Stomach (tissue), 8 donors: ENCODE measurements at regions not wholly inside any gene's neighbourhood (a gene's known extent, or its start where the extent isn't known, plus 50 kb on each side); places are given as distances from the start of the nearest gene placed in this dataset.

Experiments used
- DNase-seq, 2 donors: peaks; one replicate each; pipeline versions ENCODE4 v3.0.0 to v3.0.0-alpha.2; 2013 to 2019
- H3K27ac ChIP-seq, 5 donors: fragments of 200-600 bp in 4 of 5; sonication (generic) in 4 of 5; one replicate each; pipeline ENCODE4 v1.5.1; 2013 to 2019; ENCODE audit warnings: mild to moderate bottlenecking in 1 of 5, moderate library complexity in 1 of 5
- H3K27me3 ChIP-seq, 3 donors: fragments of 200-600 bp; sonication (generic); one replicate each; pipeline ENCODE4 v1.5.1; 2017 to 2019; ENCODE audit warnings: mixed run types in 1 of 3
- H3K36me3 ChIP-seq, 4 donors: fragments of 200-600 bp; sonication (generic); 1 replicate in 3 of 4; 2 replicates in 1 of 4; pipeline ENCODE4 v1.5.1; 2016 to 2019
- H3K4me1 ChIP-seq, 4 donors: fragments of 200-600 bp; sonication (generic); one replicate each; pipeline ENCODE4 v1.5.1; 2016 to 2019
- H3K4me3 ChIP-seq, 4 donors: fragments of 200-600 bp; sonication (generic) in 3 of 4; one replicate each; pipeline ENCODE4 v1.5.1; 2016 to 2019; ENCODE audit warnings: mild to moderate bottlenecking in 1 of 4
- H3K9me3 ChIP-seq, 4 donors: fragments of 200-600 bp; sonication (generic); one replicate each; pipeline ENCODE4 v1.5.1; 2016 to 2019
- CTCF ChIP-seq, 7 experiments: fragments of 450-650 bp in 4 of 7; fragments of 200-600 bp in 3 of 7; sonication (generic) in 3 of 7; IDR thresholded peaks; one replicate each; pipeline ENCODE4 v1.5.1; 2016 to 2019; ENCODE audit warnings: antibody characterized with exemption in 7 of 7, control low read depth in 2 of 7, mild to moderate bottlenecking in 1 of 7
- EP300 ChIP-seq: sonication (generic); formaldehyde crosslinking; IDR thresholded peaks from one replicate; pipeline ENCODE4 v1.6.1; 2017; ENCODE audit warnings: antibody characterized with exemption
- POLR2A ChIP-seq, 4 donors: fragments of 450-650 bp; IDR thresholded peaks; one replicate each; pipeline ENCODE4 v1.6.1; 2016; ENCODE audit warnings: antibody characterized with exemption in 4 of 4, control low read depth in 2 of 4, mild to moderate bottlenecking in 1 of 4, moderate library complexity in 1 of 4
- POLR2AphosphoS5 ChIP-seq, 3 donors: sonication (generic); formaldehyde crosslinking; IDR thresholded peaks; one replicate each; pipeline ENCODE4 v1.6.1; 2016; ENCODE audit warnings: antibody characterized with exemption in 3 of 3
- WGBS, 5 donors: extraction: QIAGEN DNeasy Blood & Tissue Kit in 3 of 5; methylation state at CpG; one replicate each; pipeline versions ENCODE4 v1.1.5 to v1.1.7; 2013 to 2018; 5-methylcytosine and 5-hydroxymethylcytosine counted together
- intact Hi-C: fragments of 100-400 bp; cut with DNase I; formaldehyde crosslinking; loops from one replicate; pipeline ENCODE4 v1.15.1; 2023; ENCODE audit warnings: low total_unique reads
- donor health status: healthy with polysubstance abuse.
- donor health status: Bipolar disorder and iron deficiency.
- donor health status: healthy.

- intact Hi-C loops = no loop called here
- TF ChIP-seq POLR2A (IDR thresholded peaks at IDR 0.05) (no peak), POLR2AphosphoS5 (IDR thresholded peaks at IDR 0.05) (no peak), EP300 (no peak), CTCF (IDR thresholded peaks at IDR 0.05) (no peak)
- no peak for DNase-seq
- Histone ChIP-seq H3K9me3 (no peaks in the 10 kb centered on the region), H3K4me1 (no peaks in the 10 kb centered on the region), H3K4me3 (no peak overlapping the region), H3K27me3 (no peaks in the 10 kb centered on the region), H3K27ac (no peak overlapping the region), H3K36me3 (no peaks in the 10 kb centered on the region)
- 75 to 87% (median 80%) methylated on average over 9 of the region's 9 CpGs for WGBS, 5 donors
These were observed 59.8 kb upstream of the MED13L start for GRCh38 chr12:116337312-116337711.

- intact Hi-C loops = no loop called here
- Histone ChIP-seq H3K4me3 (no peak overlapping the region), H3K36me3 (no peaks in the 10 kb centered on the region), H3K27me3 (no peaks in the 10 kb centered on the region), H3K27ac (no peak overlapping the region), H3K4me1 (no peaks in the 10 kb centered on the region), H3K9me3 (peaks cover 0 to 2% (median 0%) of the 10 kb centered on the region in 4 donors)
- no peak for TF ChIP-seq POLR2A (IDR thresholded peaks at IDR 0.05)
- DNase-seq = no peak
- WGBS, 5 donors = 83 to 88% (median 85%) methylated on average over 11 of the region's 11 CpGs
These were observed 60.8 kb upstream of the MED13L start for GRCh38 chr12:116338064-116338846.

GRCh38 chr12:116339062-116339461, 61.6 kb upstream of the MED13L start:
- H3K4me1 ChIP-seq = no peaks in the 10 kb centered on the region
- no peaks in the 10 kb centered on the region for H3K36me3 ChIP-seq
- H3K27me3 ChIP-seq = no peaks in the 10 kb centered on the region
- intact Hi-C loops = no loop called here
- TF ChIP-seq POLR2A (IDR thresholded peaks at IDR 0.05) (no peak), CTCF (IDR thresholded peaks at IDR 0.05) (no peak), EP300 (no peak), POLR2AphosphoS5 (IDR thresholded peaks at IDR 0.05) (no peak)
- 96 to 100% (median 98%) methylated on average over 3 of the region's 3 CpGs for WGBS, 5 donors
- H3K4me3 ChIP-seq = no peak overlapping the region
- peaks cover 0 to 8% (median 0%) of the 10 kb centered on the region in 4 donors for H3K9me3 ChIP-seq
- no peak overlapping the region for H3K27ac ChIP-seq
- no peak for DNase-seq

GRCh38 chr12:116339800-116340371, 62.4 kb upstream of the MED13L start:
- Histone ChIP-seq H3K4me1 (no peaks in the 10 kb centered on the region), H3K27me3 (no peaks in the 10 kb centered on the region), H3K9me3 (peaks cover 0 to 8% (median 0%) of the 10 kb centered on the region in 4 donors), H3K4me3 (no peak overlapping the region), H3K27ac (no peak overlapping the region), H3K36me3 (no peaks in the 10 kb centered on the region)
- WGBS, 5 donors = 63 to 87% (median 85%) methylated on average over 3 of the region's 3 CpGs
- DNase-seq = no peak
- intact Hi-C loops = no loop called here
- TF ChIP-seq POLR2AphosphoS5 (IDR thresholded peaks at IDR 0.05) (no peak), EP300 (no peak), POLR2A (IDR thresholded peaks at IDR 0.05) (no peak), CTCF (IDR thresholded peaks at IDR 0.05) (no peak)
